NT2/D1 (cell line): ENCODE measurements at regions not wholly inside any gene's neighbourhood (a gene's known extent, or its start where the extent isn't known, plus 50 kb on each side); places are given as distances from the start of the nearest gene placed in this dataset.
A peak's percentile ranks its signal among the peaks of the same experiment; 100 is the strongest.
"Not testable (repeated sequence)": the region's sequence is repeated elsewhere in the genome, so short reads cannot be mapped to it uniquely, and the experiment has no call there.

ENCODE experiments used
- DNase-seq: peaks from one replicate; pipeline ENCODE4 v3.0.0-alpha.2; 2011; ENCODE audit warnings: low read depth, low spot score
- H3K27me3 ChIP-seq: 2 replicates; pipeline ENCODE4 v1.6.0; 2011; ENCODE audit warnings: mild to moderate bottlenecking; ENCODE audit not compliant: insufficient read length, insufficient read depth
- H3K36me3 ChIP-seq: 2 replicates; pipeline ENCODE4 v1.6.1; 2011; ENCODE audit warnings: mild to moderate bottlenecking, low read length, mixed read lengths; ENCODE audit not compliant: insufficient read depth, insufficient read length
- H3K4me1 ChIP-seq: 2 replicates; pipeline ENCODE4 v1.5.1; 2011; ENCODE audit not compliant: insufficient read depth, insufficient read length
- H3K4me3 ChIP-seq: 2 replicates; pipeline ENCODE4 v1.5.1; 2011; ENCODE audit warnings: low read depth; ENCODE audit not compliant: insufficient read length
- H3K9ac ChIP-seq: 2 replicates; pipeline ENCODE4 v1.6.0; 2011; ENCODE audit warnings: low read depth; ENCODE audit not compliant: insufficient read length
- H3K9me3 ChIP-seq: 2 replicates; pipeline ENCODE4 v1.5.1; 2011; ENCODE audit warnings: mild to moderate bottlenecking, low read length; ENCODE audit not compliant: insufficient read depth
- SUZ12 ChIP-seq: IDR thresholded peaks from 2 replicates; pipeline ENCODE4 v1.6.1; 2011; ENCODE audit not compliant: insufficient read length, insufficient read depth; ENCODE audit errors: extremely low read depth
- YY1 ChIP-seq: IDR thresholded peaks from 2 replicates; pipeline ENCODE4 v1.6.1; 2011; ENCODE audit not compliant: insufficient read length, insufficient read depth
- ZNF274 ChIP-seq: IDR thresholded peaks from 2 replicates; pipeline ENCODE4 v1.6.1; 2011; ENCODE audit warnings: mild to moderate bottlenecking, low read depth, low read length

DNA sequence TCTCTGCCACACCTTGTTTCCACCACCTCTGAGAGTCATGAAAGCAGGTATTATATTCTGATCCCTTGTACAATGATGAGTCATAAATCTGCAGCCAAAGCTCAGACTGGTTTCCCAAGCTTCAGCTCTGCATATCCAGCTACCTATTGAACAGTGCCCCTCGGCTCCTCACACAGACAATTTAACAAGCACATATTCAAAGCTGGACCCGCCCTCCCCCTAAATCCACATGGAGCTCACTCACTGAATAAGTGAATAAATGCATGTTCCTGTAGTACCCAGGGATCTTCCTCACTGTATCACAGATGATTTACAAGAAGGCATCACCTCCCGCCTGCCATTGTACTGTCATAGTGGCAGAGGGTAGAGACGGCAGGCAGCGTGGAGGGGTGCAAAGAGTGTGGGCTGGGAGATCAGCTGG lies 516.4 kb downstream of the GRIN2A start:
- Histone ChIP-seq H3K4me1 (peaks cover 11% of the 10 kb centered on the region), H3K9ac (no peak overlapping the region), H3K4me3 (no peak overlapping the region), H3K27me3 (no peaks in the 10 kb centered on the region), H3K36me3 (no peaks in the 10 kb centered on the region), H3K9me3 (no peaks in the 10 kb centered on the region)
- TF ChIP-seq SUZ12 (no peak), YY1 (no peak)
- DNase-seq, result no peak

GRCh38 chr16:9666834-9667480 lies 515.3 kb downstream of the GRIN2A start:
- no peak for DNase-seq
- Histone ChIP-seq H3K27me3 (no peaks in the 10 kb centered on the region), H3K9ac (no peak overlapping the region), H3K9me3 (no peaks in the 10 kb centered on the region), H3K36me3 (no peaks in the 10 kb centered on the region), H3K4me1 (peaks cover 11% of the 10 kb centered on the region), H3K4me3 (no peak overlapping the region)
- TF ChIP-seq SUZ12 (no peak), YY1 (no peak), ZNF274 (no peak)

DNA sequence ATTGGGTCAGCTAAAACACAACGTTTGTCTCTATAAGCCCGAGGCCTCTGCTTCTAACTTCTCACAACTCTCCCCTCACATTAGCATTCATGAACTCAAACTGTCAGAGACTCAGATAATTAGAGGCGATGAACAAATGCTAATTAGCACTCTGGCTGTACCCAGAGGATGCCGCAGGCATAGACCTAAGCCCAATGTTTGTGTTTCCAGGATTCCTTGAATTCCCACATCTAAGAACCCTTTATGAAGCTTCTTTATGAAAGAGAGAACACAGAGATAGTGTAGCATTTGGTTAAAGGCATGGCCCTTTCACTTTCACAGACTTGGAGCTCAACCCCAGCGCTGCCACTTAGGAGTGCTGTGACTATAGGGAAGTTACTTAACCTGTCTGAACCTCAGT lies 512.2 kb downstream of the GRIN2A start:
- DNase-seq, result peak; percentile 87

GRCh38 chr16:9670616-9671015 lies 511.6 kb downstream of the GRIN2A start:
- H3K4me3 ChIP-seq, H3K9me3 ChIP-seq, H3K27me3 ChIP-seq, H3K9ac ChIP-seq, H3K36me3 ChIP-seq: not testable (repeated sequence)
- peaks cover 11% of the 10 kb centered on the region for H3K4me1 ChIP-seq
- DNase-seq, result peak; percentile 50

More for the DNA sequence above, 512.2 kb downstream of the GRIN2A start:
- Histone ChIP-seq H3K27me3 (no peaks in the 10 kb centered on the region), H3K9ac (no peak overlapping the region), H3K4me1 (peaks cover 11% of the 10 kb centered on the region), H3K4me3 (no peak overlapping the region), H3K9me3 (no peaks in the 10 kb centered on the region; the same call in 1 of the 2 replicates), H3K36me3 (no peaks in the 10 kb centered on the region)
- TF ChIP-seq YY1, result no peak
- TF ChIP-seq SUZ12, result no peak
- no peak for TF ChIP-seq ZNF274

GRCh38 chr16:9676560-9677300 lies 505.5 kb downstream of the GRIN2A start:
- H3K27me3 ChIP-seq, H3K9me3 ChIP-seq, DNase-seq, H3K36me3 ChIP-seq, H3K4me3 ChIP-seq, H3K4me1 ChIP-seq: not testable (repeated sequence)
- H3K9ac ChIP-seq, result peak overlapping the region; percentile 51

GRCh38 chr16:9677301-9677653 lies 505.0 kb downstream of the GRIN2A start:
- Histone ChIP-seq H3K4me3 (no peak overlapping the region), H3K9ac (peak overlapping the region; percentile 51), H3K4me1 (peaks cover 10% of the 10 kb centered on the region), H3K36me3 (no peaks in the 10 kb centered on the region), H3K9me3 (no peaks in the 10 kb centered on the region; the same call in 1 of the 2 replicates), H3K27me3 (no peaks in the 10 kb centered on the region)
- TF ChIP-seq SUZ12, result no peak
- TF ChIP-seq ZNF274, result no peak
- TF ChIP-seq YY1, result no peak
- DNase-seq, result peak; percentile 49

DNA sequence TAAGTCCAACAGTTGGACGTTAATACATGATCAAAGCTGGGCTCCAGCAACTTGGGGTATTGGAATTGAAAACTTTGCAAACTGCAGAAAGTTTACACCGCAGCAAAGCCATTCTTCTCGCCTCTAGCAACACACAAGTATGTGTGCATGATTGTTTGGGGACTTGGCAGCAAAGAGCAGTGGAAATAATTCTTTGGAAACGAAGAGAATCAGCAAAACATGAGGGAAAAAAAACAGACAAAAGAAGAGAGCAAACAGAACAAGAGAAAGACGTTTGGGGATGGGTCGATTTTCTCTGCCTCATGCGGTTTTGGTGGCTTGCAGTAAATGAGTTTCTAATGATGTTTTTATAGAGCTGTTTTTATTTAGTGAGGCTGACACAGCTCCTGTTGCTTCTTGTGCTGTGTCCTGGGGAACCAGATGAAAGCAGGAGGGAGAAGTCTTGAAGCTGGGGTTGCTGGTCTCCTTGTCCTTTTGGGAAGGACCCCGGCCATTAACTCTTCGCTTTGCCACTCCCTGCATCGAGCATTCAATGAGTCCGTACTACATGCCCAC lies 502.9 kb downstream of the GRIN2A start:
- Histone ChIP-seq H3K4me1 (peaks cover 10% of the 10 kb centered on the region), H3K9me3 (peaks cover 10% of the 10 kb centered on the region), H3K4me3 (no peak overlapping the region), H3K9ac (peak overlapping the region; percentile 46), H3K27me3 (no peaks in the 10 kb centered on the region), H3K36me3 (no peaks in the 10 kb centered on the region)
- no peak for TF ChIP-seq ZNF274
- no peak for TF ChIP-seq SUZ12
- no peak for TF ChIP-seq YY1
- DNase-seq, result no peak
